A549 (cell line): ENCODE measurements at regions not wholly inside any gene's neighbourhood (a gene's known extent, or its start where the extent isn't known, plus 50 kb on each side); places are given as distances from the start of the nearest gene placed in this dataset.

ENCODE experiments used
- ATAC-seq, 2 experiments: fragments of 200-7000 bp in 1 of 2; fragments of >200 bp in 1 of 2; cut with Nextera tagmentation in 1 of 2; cut with Tn5 transposase in 1 of 2; 3 replicates each; pipeline versions ENCODE4 v1.8.0 to v1.9.1; 2018 to 2020; ENCODE audit warnings: mild to moderate bottlenecking in 1 of 2, moderate library complexity in 1 of 2
- CTCF ChIA-PET: fragments of 300-600 bp; sonication (Branson Sonifier 250); formaldehyde crosslinking; extraction: SDS; loops from one replicate; lab custom pipeline; 2021; ENCODE audit warnings: antibody characterized with exemption, inconsistent platforms; lab: Yijun Ruan, JAX
- POLR2A ChIA-PET: fragments of 350-600 bp; formaldehyde crosslinking; extraction: SDS; loops from one replicate; lab custom pipeline; 2021; ENCODE audit warnings: antibody characterized with exemption, inconsistent platforms; lab: Yijun Ruan, JAX
- DNase-seq, 2 experiments: peaks; one replicate each; pipeline versions ENCODE4 v3.0.0 to v3.0.0-alpha.2; 2011 to 2016; ENCODE audit warnings: low read depth in 1 of 2, low spot score in 1 of 2
- FAIRE-seq: peaks from 2 replicates; lab custom pipeline; 2011; peaks lifted over from hg19 to GRCh38; lab: Jason Lieb, UNC
- H3K27ac ChIP-seq, 2 experiments: fragments of >200 bp; sonication (Bioruptor Twin); formaldehyde crosslinking; 3 replicates each; pipeline ENCODE4 v1.5.1; 2016 to 2017
- H3K4me1 ChIP-seq: fragments of >200 bp; sonication (Bioruptor Twin); formaldehyde crosslinking; 3 replicates; pipeline ENCODE4 v1.6.1; 2016
- H3K4me2 ChIP-seq: fragments of >200 bp; sonication (Bioruptor Twin); formaldehyde crosslinking; 3 replicates; pipeline ENCODE4 v1.6.1; 2016
- H3K4me3 ChIP-seq: fragments of >200 bp; sonication (Bioruptor Twin); formaldehyde crosslinking; 3 replicates; pipeline ENCODE4 v1.5.1; 2016
- H3K9me3 ChIP-seq: fragments of >200 bp; sonication (Bioruptor Twin); formaldehyde crosslinking; 3 replicates; pipeline ENCODE4 v1.6.1; 2016
- BHLHE40 ChIP-seq: IDR thresholded peaks from 2 replicates; pipeline ENCODE4 v1.6.1; 2012; ENCODE audit warnings: low read depth, low read length, inconsistent platforms
- CHD4 ChIP-seq: fragments of 200-600 bp; sonication (generic); IDR thresholded peaks from 2 replicates; pipeline ENCODE4 v1.6.1; 2016; ENCODE audit warnings: antibody characterized with exemption, mild to moderate bottlenecking, borderline replicate concordance
- EHF ChIP-seq: fragments of 250-450 bp; sonication (Bioruptor Pico); IDR thresholded peaks from 2 replicates; pipeline ENCODE4 v1.5.0; 2020; ENCODE audit warnings: mild to moderate bottlenecking
- EHMT2 ChIP-seq: fragments of 200-600 bp; sonication (generic); IDR thresholded peaks from 2 replicates; pipeline ENCODE4 v1.6.1; 2016; ENCODE audit warnings: antibody characterized with exemption, low read depth, mild to moderate bottlenecking, moderate library complexity
- ESRRA ChIP-seq: fragments of 150-350 bp; IDR thresholded peaks from 2 replicates; pipeline ENCODE4 v1.6.1; 2014; ENCODE audit warnings: mild to moderate bottlenecking, low read length, borderline replicate concordance
- FOSL2 ChIP-seq, 2 experiments: fragments of 450-650 bp in 1 of 2; fragments of >200 bp in 1 of 2; sonication (Bioruptor Twin) in 1 of 2; formaldehyde crosslinking; IDR thresholded peaks; 2 replicates each; pipeline versions ENCODE4 v1.5.0 to v1.6.1; 2016 to 2020; ENCODE audit warnings: mild to moderate bottlenecking in 1 of 2, moderate library complexity in 1 of 2
- FOXS1 ChIP-seq: fragments of 250-450 bp; sonication (Bioruptor Pico); IDR thresholded peaks from 2 replicates; pipeline ENCODE4 v1.5.0; 2020; ENCODE audit warnings: mild to moderate bottlenecking, moderate library complexity
- HDAC2 ChIP-seq: fragments of 200-600 bp; sonication (generic); IDR thresholded peaks from 2 replicates; pipeline ENCODE4 v1.6.1; 2016
- HOXA7 ChIP-seq: fragments of 250-450 bp; sonication (Bioruptor Pico); IDR thresholded peaks from 2 replicates; pipeline ENCODE4 v1.5.0; 2020; ENCODE audit warnings: mild to moderate bottlenecking, moderate library complexity
- KDM1A ChIP-seq: fragments of 200-600 bp; sonication (generic); IDR thresholded peaks from 2 replicates; pipeline ENCODE4 v1.6.1; 2016; ENCODE audit warnings: low read depth, mild to moderate bottlenecking
- MAFK ChIP-seq: fragments of 450-650 bp; IDR thresholded peaks from 2 replicates; pipeline ENCODE4 v1.6.1; 2014; ENCODE audit not compliant: partially characterized antibody
- MAZ ChIP-seq: fragments of 150-350 bp; IDR thresholded peaks from 2 replicates; pipeline ENCODE4 v1.6.1; 2014; ENCODE audit warnings: antibody characterized with exemption, low read depth, low read length, borderline replicate concordance
- NFE2L2 ChIP-seq: fragments of 150-350 bp; conservative IDR thresholded peaks from 2 replicates; pipeline ENCODE4 v1.6.1; 2014; ENCODE audit warnings: low read length
- NPAS2 ChIP-seq: fragments of 250-450 bp; sonication (Bioruptor Pico); IDR thresholded peaks from 2 replicates; pipeline ENCODE4 v1.8.0; 2022; ENCODE audit warnings: mild to moderate bottlenecking, moderate library complexity, borderline replicate concordance
- POLR2A ChIP-seq: IDR thresholded peaks from 2 replicates; pipeline ENCODE4 v1.6.1; 2012; ENCODE audit warnings: mild to moderate bottlenecking, low read length
- RAD21 ChIP-seq, 2 experiments: fragments of >200 bp in 1 of 2; sonication (Bioruptor Twin) in 1 of 2; formaldehyde crosslinking in 1 of 2; IDR thresholded peaks in 1 of 2; conservative IDR thresholded peaks in 1 of 2; 2 replicates in 1 of 2; 3 replicates in 1 of 2; pipeline ENCODE4 v1.6.1; 2012 to 2018; ENCODE audit warnings: inconsistent platforms in 1 of 2
- RARB ChIP-seq: fragments of 250-450 bp; sonication (Bioruptor Pico); IDR thresholded peaks from 2 replicates; pipeline ENCODE4 v1.8.0; 2021; ENCODE audit warnings: mild to moderate bottlenecking, moderate library complexity
- RCOR1 ChIP-seq: fragments of 150-350 bp; IDR thresholded peaks from 2 replicates; pipeline ENCODE4 v1.6.1; 2014; ENCODE audit warnings: antibody characterized with exemption, low read length, low read depth
- RFX5 ChIP-seq: fragments of 450-650 bp; IDR thresholded peaks from 2 replicates; pipeline ENCODE4 v1.7.1; 2014; ENCODE audit warnings: antibody characterized with exemption, mild to moderate bottlenecking, moderate library complexity
- SREBF2 ChIP-seq: fragments of 450-650 bp; IDR thresholded peaks from 2 replicates; pipeline ENCODE4 v1.6.1; 2014; ENCODE audit warnings: mild to moderate bottlenecking, moderate library complexity
- TFCP2L1 ChIP-seq: fragments of 250-450 bp; sonication (Bioruptor Pico); IDR thresholded peaks from 2 replicates; pipeline ENCODE4 v1.5.0; 2021; ENCODE audit warnings: mild to moderate bottlenecking
- ZFP36 ChIP-seq: fragments of 450-650 bp; IDR thresholded peaks from 2 replicates; pipeline ENCODE4 v1.6.1; 2014; ENCODE audit warnings: borderline replicate concordance; ENCODE audit not compliant: partially characterized antibody
- ZNF302 ChIP-seq: fragments of 250-450 bp; sonication (Bioruptor Pico); IDR thresholded peaks from 2 replicates; pipeline ENCODE4 v1.9.0; 2021; ENCODE audit warnings: inconsistent platforms, mild to moderate bottlenecking, moderate library complexity
- WGBS: methylation state at CpG from one replicate; pipeline ENCODE4 v1.1.6; 2017; ENCODE audit errors: missing lambda C conversion rate; 5-methylcytosine and 5-hydroxymethylcytosine counted together
- TF ChIP-seq, protein P1 (sequence below): fragments of 250-450 bp; sonication (Bioruptor Pico); IDR thresholded peaks from 2 replicates; pipeline ENCODE4 v1.5.0; 2020; ENCODE audit warnings: low read depth, mild to moderate bottlenecking, moderate library complexity
- TF ChIP-seq, protein P2 (sequence below): IDR thresholded peaks from 2 replicates; pipeline ENCODE4 v1.6.1; 2012
- TF ChIP-seq, protein P3 (sequence below): fragments of 450-650 bp; IDR thresholded peaks from 2 replicates; pipeline ENCODE4 v1.6.1; 2014; ENCODE audit warnings: antibody characterized with exemption
- TF ChIP-seq, protein P4 (sequence below): fragments of 250-450 bp; sonication (Bioruptor Pico); IDR thresholded peaks from 2 replicates; pipeline ENCODE4 v1.5.0; 2021; ENCODE audit warnings: mild to moderate bottlenecking, moderate library complexity, borderline replicate concordance

DNA sequence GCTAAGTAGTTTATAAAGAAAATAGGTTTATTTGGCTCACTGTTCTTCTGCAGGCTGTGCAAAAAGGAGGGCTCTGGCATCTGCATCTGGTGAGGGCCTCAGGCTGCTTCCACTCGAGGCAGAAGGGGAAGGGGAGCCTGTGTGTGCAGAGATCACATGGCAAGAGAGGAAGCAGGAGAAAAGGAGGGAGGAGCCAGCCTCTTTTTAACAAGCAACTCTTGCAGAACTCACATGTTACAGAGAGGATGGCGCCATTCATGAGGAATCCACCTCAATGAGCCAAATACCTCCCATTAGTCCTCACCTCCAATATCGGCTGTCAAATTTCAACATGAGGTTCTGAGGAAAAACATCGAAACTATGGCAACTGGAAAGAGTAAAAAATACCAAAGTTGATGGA is 666.6 kb upstream of the SLC35B3 start (continued):
- TF ChIP-seq MAFK (no peak), POLR2A (no peak), ZFP36 (no peak), KDM1A (no peak), TFCP2L1 (CRISPR knock-in tag) (no peak), CHD4 (no peak), HOXA7 (CRISPR knock-in tag) (no peak), FOXS1 (CRISPR knock-in tag) (no peak)
- TF ChIP-seq, protein P1, sequence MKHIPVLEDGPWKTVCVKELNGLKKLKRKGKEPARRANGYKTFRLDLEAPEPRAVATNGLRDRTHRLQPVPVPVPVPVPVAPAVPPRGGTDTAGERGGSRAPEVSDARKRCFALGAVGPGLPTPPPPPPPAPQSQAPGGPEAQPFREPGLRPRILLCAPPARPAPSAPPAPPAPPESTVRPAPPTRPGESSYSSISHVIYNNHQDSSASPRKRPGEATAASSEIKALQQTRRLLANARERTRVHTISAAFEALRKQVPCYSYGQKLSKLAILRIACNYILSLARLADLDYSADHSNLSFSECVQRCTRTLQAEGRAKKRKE (CRISPR knock-in tag) = no peak
- TF ChIP-seq, protein P2, sequence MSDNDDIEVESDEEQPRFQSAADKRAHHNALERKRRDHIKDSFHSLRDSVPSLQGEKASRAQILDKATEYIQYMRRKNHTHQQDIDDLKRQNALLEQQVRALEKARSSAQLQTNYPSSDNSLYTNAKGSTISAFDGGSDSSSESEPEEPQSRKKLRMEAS = no peak
- TF ChIP-seq, protein P3, sequence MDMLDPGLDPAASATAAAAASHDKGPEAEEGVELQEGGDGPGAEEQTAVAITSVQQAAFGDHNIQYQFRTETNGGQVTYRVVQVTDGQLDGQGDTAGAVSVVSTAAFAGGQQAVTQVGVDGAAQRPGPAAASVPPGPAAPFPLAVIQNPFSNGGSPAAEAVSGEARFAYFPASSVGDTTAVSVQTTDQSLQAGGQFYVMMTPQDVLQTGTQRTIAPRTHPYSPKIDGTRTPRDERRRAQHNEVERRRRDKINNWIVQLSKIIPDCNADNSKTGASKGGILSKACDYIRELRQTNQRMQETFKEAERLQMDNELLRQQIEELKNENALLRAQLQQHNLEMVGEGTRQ = no peak
- TF ChIP-seq, protein P4, sequence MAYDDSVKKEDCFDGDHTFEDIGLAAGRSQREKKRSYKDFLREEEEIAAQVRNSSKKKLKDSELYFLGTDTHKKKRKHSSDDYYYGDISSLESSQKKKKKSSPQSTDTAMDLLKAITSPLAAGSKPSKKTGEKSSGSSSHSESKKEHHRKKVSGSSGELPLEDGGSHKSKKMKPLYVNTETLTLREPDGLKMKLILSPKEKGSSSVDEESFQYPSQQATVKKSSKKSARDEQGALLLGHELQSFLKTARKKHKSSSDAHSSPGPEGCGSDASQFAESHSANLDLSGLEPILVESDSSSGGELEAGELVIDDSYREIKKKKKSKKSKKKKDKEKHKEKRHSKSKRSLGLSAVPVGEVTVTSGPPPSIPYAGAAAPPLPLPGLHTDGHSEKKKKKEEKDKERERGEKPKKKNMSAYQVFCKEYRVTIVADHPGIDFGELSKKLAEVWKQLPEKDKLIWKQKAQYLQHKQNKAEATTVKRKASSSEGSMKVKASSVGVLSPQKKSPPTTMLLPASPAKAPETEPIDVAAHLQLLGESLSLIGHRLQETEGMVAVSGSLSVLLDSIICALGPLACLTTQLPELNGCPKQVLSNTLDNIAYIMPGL (CRISPR knock-in tag) = no peak

DNA sequence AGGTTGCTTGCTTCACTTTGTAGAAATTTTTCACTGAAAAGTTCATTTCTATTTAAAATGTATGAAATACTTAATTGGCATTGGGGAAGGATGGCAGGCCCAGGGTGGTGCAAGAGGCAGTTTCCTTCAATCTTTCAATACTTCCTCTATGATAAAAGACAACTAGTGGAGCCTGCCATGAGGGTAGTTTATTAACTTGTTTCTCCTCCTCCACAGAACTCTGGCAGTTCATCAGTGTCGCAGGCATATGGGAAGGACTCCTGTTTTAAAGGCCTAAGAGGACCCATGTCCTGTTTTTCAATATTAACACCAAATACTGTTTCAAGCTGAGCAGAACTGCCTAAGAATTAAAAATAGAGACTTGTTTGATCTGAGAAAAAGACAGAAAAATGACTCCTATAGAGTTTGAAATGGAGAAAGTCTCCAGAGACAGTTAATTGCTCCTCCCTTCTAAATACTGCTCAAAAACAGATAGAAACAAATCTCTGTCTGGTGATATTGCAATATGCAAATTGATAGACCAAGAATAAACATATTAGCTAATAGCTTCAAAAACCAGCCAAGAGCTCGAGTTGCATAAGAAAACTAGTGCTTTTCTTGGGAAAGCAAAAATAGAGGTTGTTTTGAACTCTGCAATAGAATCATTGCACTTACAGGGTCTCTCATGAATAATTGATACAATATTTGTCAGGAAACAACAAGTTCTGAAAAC is 665.7 kb upstream of the SLC35B3 start:
- TF ChIP-seq TFCP2L1 (CRISPR knock-in tag) (no peak), RFX5 (no peak), KDM1A (no peak), ZFP36 (no peak), SREBF2 (no peak), NFE2L2 (no peak), HDAC2 (no peak), NPAS2 (CRISPR knock-in tag) (no peak), RAD21 (conservative IDR thresholded peaks at IDR 0.05 in 1 of 2, IDR thresholded peaks at IDR 0.05 in 1 of 2) (no peak), EHMT2 (no peak), MAFK (no peak), RCOR1 (no peak)
- TF ChIP-seq, protein P1 (CRISPR knock-in tag) = no peak
- ATAC-seq (no peak), DNase-seq (no peak), FAIRE-seq (no peak)
- H3K4me1 ChIP-seq = no peaks in the 10 kb centered on the region
- no peaks in the 10 kb centered on the region for H3K9me3 ChIP-seq
- POLR2A ChIA-PET = no interaction called here
- CTCF ChIA-PET = no interaction called here
- no peak overlapping the region for H3K4me2 ChIP-seq
- H3K27ac ChIP-seq = no peak overlapping the region
- 31% methylated on average over 2 of the region's 2 CpGs for WGBS
- no peak overlapping the region for H3K4me3 ChIP-seq

DNA sequence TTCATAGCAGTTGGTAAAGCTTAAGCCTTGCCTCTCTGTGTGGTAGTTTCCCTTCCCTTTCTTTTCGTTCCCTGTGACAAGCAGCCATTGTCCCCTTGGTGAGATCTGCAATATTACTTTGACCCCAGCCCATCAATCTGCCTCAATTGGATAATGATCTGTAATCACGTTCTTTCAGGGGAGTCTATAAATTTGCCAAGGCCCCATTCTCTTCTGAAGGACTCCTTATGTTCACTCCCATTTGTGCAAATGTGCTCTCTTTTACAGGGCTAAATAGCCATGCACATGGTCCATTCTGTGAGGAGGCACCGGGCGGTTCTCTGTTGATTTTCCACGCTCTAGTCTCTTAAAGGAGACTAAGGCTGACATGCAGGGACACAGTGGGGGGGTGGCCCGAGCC is 660.4 kb upstream of the SLC35B3 start:
- no peak overlapping the region for H3K27ac ChIP-seq
- TF ChIP-seq NFE2L2 (no peak), BHLHE40 (no peak), ESRRA (no peak), FOSL2 (IDR thresholded peaks at IDR 0.05) (no peak), FOSL2 (CRISPR knock-in tag; IDR thresholded peaks at IDR 0.05) (no peak), RARB (no peak), MAZ (no peak), EHF (CRISPR knock-in tag) (no peak), ZNF302 (CRISPR knock-in tag) (no peak)
- DNase-seq = no peak
- no peak overlapping the region for H3K4me3 ChIP-seq
- WGBS = 22% methylated on average over 5 of the region's 6 CpGs
- FAIRE-seq = no peak
- no peak for ATAC-seq
- no peak overlapping the region for H3K4me2 ChIP-seq
- ChIA-PET CTCF (interaction anchor here (0.6 kb wide), 1 partner anchor 441 kb away, joined by 3 read pairs; no protein-coding TSS in a partner anchor), POLR2A (no interaction called here)
- no peaks in the 10 kb centered on the region for H3K4me1 ChIP-seq
- H3K9me3 ChIP-seq = no peaks in the 10 kb centered on the region
